ENCODE measurements at regions not wholly inside any gene's neighbourhood (a gene's known extent, or its start where the extent isn't known, plus 50 kb on each side); places are given as distances from the start of the nearest gene placed in this dataset.

GRCh38 chr15:69644876-69645275 is 192.3 kb downstream of the RPLP1 start:
- TF ChIP-seq GATA2 (IDR thresholded peaks at IDR 0.05; ENCODE audit: low read depth, low read length), result no peak
- TF ChIP-seq GATA3 (IDR thresholded peaks at IDR 0.05; ENCODE audit: low read depth, low read length), result no peak
